Pancreas (tissue), 10 donors: ENCODE measurements at regions not wholly inside any gene's neighbourhood (a gene's known extent, or its start where the extent isn't known, plus 50 kb on each side); places are given as distances from the start of the nearest gene placed in this dataset.

ENCODE experiments used
- ATAC-seq, 4 donors: fragments of 200-7000 bp; cut with Tn5 transposase; one replicate each; pipeline versions ENCODE4 v1.8.0 to v1.9.1; 2020; ENCODE audit warnings: mild to moderate bottlenecking in 4 of 4, moderate library complexity in 4 of 4
- DNase-seq, 6 donors: peaks; one replicate each; pipeline ENCODE4 v3.0.0-alpha.2; 2020
- FAIRE-seq: peaks from 2 replicates; lab custom pipeline; 2012; peaks lifted over from hg19 to GRCh38; lab: Jason Lieb, UNC
- H3K27ac ChIP-seq, 4 donors: fragments of 200-600 bp; sonication (generic); 1 replicate in 3 of 4; 2 replicates in 1 of 4; pipeline versions ENCODE4 v1.5.0 to v1.8.0; 2020
- H3K27me3 ChIP-seq, 4 donors: fragments of 200-600 bp; one replicate each; pipeline ENCODE4 v1.8.0; 2021
- H3K36me3 ChIP-seq, 3 donors: fragments of 200-600 bp; sonication (generic) in 1 of 3; one replicate each; pipeline versions ENCODE4 v1.5.0 to v1.8.0; 2020 to 2021
- H3K4me1 ChIP-seq, 3 donors: fragments of 200-600 bp; one replicate each; pipeline ENCODE4 v1.8.0; 2021
- H3K4me3 ChIP-seq, 4 donors: fragments of 200-600 bp; sonication (generic) in 2 of 4; one replicate each; pipeline versions ENCODE4 v1.5.0 to v1.8.0; 2020 to 2021
- H3K9me3 ChIP-seq, 4 donors: fragments of 200-600 bp; one replicate each; pipeline ENCODE4 v1.8.0; 2021
- WGBS, 2 donors: extraction: QIAGEN DNeasy Blood & Tissue Kit; methylation state at CpG; one replicate each; pipeline ENCODE4 v1.1.7; 2013; 5-methylcytosine and 5-hydroxymethylcytosine counted together
- intact Hi-C, 3 donors: fragments of 100-400 bp; cut with DNase I; formaldehyde crosslinking; loops; one replicate each; pipeline versions ENCODE4 v1.11.1 to v1.14.2; 2022
- TF ChIP-seq, protein P1 (sequence below), 4 donors: fragments of 200-600 bp; sonication (generic) in 3 of 4; IDR thresholded peaks; one replicate each; pipeline versions ENCODE4 v1.5.0 to v1.8.0; 2021; ENCODE audit warnings: antibody characterized with exemption in 4 of 4
- donor health status: healthy with polysubstance abuse.
- donor health status: DM: no; HTN: no; CAD: no; lungs with moderate emphysema.
- donor health status: DM: no; HTN: no; CAD: no.
- donor health status: control.
- donor health status: control.
- donor health status: Bipolar disorder and iron deficiency.
- donor health status: DM: yes; HTN: yes; CAD: no.
- donor health status: DM: no; HTN: no; CAD: no.
- donor health status: DM: no; HTN: no; CAD: no.
- donor health status: DM: yes; HTN: yes; CAD: no.

DNA sequence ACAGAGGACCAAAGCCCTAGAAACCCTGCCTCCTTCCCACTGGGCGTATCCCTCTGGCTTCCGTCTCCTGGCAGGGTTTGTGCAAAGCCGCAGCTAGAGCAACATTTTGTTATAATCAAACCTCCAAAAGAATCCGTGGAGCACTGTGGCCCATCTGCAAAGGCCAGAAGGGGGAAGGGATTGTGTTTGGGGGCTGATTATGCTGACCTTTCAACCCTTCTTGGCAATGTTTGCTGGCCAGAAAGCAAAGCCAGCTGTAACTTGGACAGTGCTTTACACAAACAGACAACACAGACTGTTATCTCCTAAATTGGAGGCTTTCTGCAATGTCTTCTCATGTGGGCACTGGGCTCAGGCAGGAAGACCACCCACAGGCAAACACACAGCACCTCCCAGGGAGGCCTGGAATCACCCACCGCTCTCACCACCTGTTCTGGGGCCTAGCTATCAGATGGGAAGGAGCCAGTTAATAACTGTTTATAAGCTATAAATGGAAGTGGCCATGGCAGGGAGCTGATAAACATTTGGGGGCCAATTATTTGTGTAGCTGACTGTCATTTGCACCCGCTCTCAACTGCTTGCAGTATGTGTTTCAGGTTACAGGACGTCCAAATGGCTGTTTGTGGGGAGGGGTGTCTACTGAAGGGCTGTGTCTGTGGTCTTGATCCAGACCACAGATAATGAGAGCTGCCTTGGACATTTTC, 121.6 kb upstream of the ERCC6L2 start:
- ATAC-seq, result peak in 3 of 4 donors; percentile 23 to 31 (median 25)
- no peak overlapping the region for H3K27ac ChIP-seq
- H3K9me3 ChIP-seq, result no peaks in the 10 kb centered on the region
- TF ChIP-seq, protein P1, sequence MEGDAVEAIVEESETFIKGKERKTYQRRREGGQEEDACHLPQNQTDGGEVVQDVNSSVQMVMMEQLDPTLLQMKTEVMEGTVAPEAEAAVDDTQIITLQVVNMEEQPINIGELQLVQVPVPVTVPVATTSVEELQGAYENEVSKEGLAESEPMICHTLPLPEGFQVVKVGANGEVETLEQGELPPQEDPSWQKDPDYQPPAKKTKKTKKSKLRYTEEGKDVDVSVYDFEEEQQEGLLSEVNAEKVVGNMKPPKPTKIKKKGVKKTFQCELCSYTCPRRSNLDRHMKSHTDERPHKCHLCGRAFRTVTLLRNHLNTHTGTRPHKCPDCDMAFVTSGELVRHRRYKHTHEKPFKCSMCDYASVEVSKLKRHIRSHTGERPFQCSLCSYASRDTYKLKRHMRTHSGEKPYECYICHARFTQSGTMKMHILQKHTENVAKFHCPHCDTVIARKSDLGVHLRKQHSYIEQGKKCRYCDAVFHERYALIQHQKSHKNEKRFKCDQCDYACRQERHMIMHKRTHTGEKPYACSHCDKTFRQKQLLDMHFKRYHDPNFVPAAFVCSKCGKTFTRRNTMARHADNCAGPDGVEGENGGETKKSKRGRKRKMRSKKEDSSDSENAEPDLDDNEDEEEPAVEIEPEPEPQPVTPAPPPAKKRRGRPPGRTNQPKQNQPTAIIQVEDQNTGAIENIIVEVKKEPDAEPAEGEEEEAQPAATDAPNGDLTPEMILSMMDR (IDR thresholded peaks at IDR 0.05), result no peak
- no peaks in the 10 kb centered on the region for H3K27me3 ChIP-seq
- H3K4me3 ChIP-seq, result no peak overlapping the region
- no peaks in the 10 kb centered on the region for H3K36me3 ChIP-seq
- intact Hi-C loops, result no loop called here
- no peak for DNase-seq
- 71 to 80% methylated on average over 7 of the region's 7 CpGs for WGBS, 2 donors
- no peaks in the 10 kb centered on the region for H3K4me1 ChIP-seq
- FAIRE-seq, result no peak

DNA sequence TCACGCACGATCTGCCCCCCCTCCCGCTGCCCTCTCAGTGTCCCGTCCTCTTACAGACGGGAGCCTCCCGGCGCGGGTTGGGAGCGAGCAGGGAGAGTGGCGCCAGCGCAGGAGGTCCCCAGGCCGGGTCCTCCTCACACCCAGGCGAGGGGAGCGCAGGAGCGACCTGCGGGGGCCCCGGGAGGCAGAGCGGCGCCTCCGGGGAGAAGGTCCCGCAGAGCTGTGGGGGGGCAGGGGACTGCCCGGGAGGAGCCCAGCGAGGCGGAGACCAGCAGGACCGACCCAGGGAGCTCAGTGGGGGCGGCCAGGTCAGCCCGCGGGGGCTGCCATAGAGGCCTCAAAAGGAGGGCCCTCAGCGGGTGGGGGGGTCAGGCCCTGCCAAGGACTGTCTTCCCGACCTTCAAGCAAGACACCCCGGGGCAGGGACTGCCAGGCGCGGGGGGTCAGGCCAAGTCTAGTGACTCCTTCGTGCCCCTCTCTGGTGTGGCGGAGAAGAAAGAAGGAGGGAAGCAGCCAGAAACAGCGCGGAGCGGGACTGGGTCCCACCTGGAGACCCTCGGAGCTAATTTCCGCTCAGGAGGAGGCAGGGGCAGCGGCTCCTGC, 123.3 kb upstream of the ERCC6L2 start:
- no peak for FAIRE-seq

DNA sequence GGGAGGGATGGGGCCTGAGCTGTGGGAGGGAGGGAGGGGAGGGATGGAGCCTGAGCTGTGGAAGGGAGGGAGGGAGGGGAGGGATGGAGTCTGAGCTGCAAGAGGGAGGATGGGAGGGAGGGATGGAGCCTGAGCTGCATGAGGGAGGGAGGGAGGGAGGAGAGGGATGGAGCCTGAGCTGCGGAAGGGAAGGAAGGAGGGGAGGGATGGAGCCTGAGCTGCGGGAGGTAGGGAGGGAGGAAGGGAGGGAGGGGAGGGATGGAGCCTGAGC, 124.0 kb upstream of the ERCC6L2 start:
- Histone ChIP-seq H3K27ac (no peak overlapping the region), H3K36me3 (no peaks in the 10 kb centered on the region), H3K4me1 (no peaks in the 10 kb centered on the region), H3K27me3 (no peaks in the 10 kb centered on the region), H3K9me3 (no peaks in the 10 kb centered on the region), H3K4me3 (no peak overlapping the region)
- intact Hi-C loops, result no loop called here
- 63 to 68% methylated on average over 2 of the region's 2 CpGs for WGBS, 2 donors
- no peak for ATAC-seq
- no peak for DNase-seq
- FAIRE-seq, result no peak
- TF ChIP-seq, protein P1 (IDR thresholded peaks at IDR 0.05), result no peak

More for the DNA sequence above, 123.3 kb upstream of the ERCC6L2 start:
- intact Hi-C loops, result no loop called here
- ATAC-seq, result peak in 1 of 4 donors; percentile 21
- TF ChIP-seq, protein P1 (IDR thresholded peaks at IDR 0.05), result no peak
- no peaks in the 10 kb centered on the region for H3K9me3 ChIP-seq
- no peaks in the 10 kb centered on the region for H3K27me3 ChIP-seq
- no peaks in the 10 kb centered on the region for H3K36me3 ChIP-seq
- DNase-seq, result peak in 1 of 6 donors; percentile 55
- no peak overlapping the region for H3K27ac ChIP-seq
- H3K4me1 ChIP-seq, result no peaks in the 10 kb centered on the region
- WGBS, 2 donors, result 28 to 29% methylated on average over 34 to 41 of the region's 41 CpGs
- H3K4me3 ChIP-seq, result no peak overlapping the region

DNA sequence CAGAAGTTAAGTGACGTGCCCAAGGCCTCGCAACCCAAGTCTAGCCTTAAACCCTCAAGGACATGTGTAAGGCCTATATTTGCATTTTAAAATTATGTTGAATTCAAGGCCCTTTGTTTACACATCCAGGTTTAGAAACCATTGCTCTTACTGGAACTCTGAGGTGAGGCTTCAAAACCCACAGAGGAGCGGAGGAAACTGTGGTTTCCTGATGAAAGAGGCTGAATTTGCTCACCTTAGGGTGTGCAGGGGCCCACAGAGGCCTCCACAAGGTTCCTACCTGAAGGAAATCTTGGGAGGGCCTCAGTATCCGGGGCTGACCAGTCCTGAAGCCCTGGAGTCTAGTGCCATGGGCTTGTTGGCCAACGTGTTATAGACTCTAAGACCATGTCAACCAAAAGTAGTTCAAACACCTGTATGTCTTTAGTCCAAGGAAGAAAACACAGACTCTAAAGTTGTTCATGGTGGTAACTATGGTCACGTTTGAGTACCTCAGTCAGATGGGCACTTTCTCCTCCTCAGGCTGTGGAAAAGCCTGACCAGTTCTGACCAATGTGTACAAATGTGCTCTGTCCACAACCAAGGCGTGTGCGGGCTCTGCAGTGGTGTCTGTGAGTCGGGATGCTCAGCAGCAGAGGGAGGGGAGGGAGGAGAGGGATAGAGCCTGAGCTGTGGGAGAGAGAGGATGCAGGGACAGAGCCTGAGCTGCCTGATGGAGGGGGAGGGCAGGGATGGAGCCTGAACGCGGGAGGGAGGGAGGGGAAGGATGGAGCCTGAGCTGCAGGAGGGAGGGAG, 124.6 kb upstream of the ERCC6L2 start:
- WGBS, 2 donors, result 67 to 69% methylated on average over 11 of the region's 11 CpGs
- TF ChIP-seq, protein P1 (IDR thresholded peaks at IDR 0.05), result no peak
- no peaks in the 10 kb centered on the region for H3K27me3 ChIP-seq
- DNase-seq, result no peak
- intact Hi-C loops, result no loop called here
- no peaks in the 10 kb centered on the region for H3K4me1 ChIP-seq
- H3K36me3 ChIP-seq, result no peaks in the 10 kb centered on the region
- ATAC-seq, result no peak
- H3K4me3 ChIP-seq, result no peak overlapping the region
- H3K9me3 ChIP-seq, result no peaks in the 10 kb centered on the region
- no peak overlapping the region for H3K27ac ChIP-seq
- no peak for FAIRE-seq
